ENCODE measurements at regions not wholly inside any gene's neighbourhood (a gene's known extent, or its start where the extent isn't known, plus 50 kb on each side); places are given as distances from the start of the nearest gene placed in this dataset.
A peak's percentile ranks its signal among the peaks of the same experiment; 100 is the strongest.

- TF ChIP-seq YY1 (IDR thresholded peaks at IDR 0.05; ENCODE audit: insufficient read depth, insufficient read length) (no peak), ZNF274 (IDR thresholded peaks at IDR 0.05; ENCODE audit: low read depth, low read length) (no peak), SUZ12 (IDR thresholded peaks at IDR 0.05; ENCODE audit: extremely low read depth, insufficient read depth, insufficient read length) (no peak)
- no peak for DNase-seq (ENCODE audit: low read depth, low spot score)
Measured at GRCh38 chr6:97820400-97820799, 537.4 kb upstream of the MMS22L start.

DNA sequence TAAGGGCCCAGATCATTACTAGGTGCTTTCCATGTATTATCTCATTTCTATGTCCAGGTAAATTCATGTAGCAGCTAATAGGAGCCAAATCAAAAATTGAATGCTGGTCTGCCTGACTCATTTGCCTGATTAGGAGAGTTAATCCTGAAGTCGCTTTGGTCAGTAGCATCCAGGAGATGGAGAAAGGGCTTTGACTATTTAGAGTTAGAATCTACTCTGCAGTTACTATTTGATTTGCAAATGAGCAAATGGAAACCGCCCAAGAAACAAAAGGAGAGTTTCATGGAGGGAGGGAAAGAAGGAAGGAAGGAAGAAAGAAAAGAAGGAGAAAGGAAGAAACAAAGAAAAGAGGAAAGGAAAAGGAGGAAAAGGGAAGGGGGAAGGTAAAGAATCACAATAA, 539.6 kb upstream of the MMS22L start:
- Histone ChIP-seq H3K36me3 (ENCODE audit: insufficient read depth, insufficient read length, low read length) (no peaks in the 10 kb centered on the region), H3K4me1 (ENCODE audit: insufficient read depth, insufficient read length) (no peaks in the 10 kb centered on the region), H3K9me3 (ENCODE audit: insufficient read depth, low read length) (no peaks in the 10 kb centered on the region), H3K9ac (ENCODE audit: insufficient read length, low read depth) (no peak overlapping the region), H3K27me3 (ENCODE audit: insufficient read depth, insufficient read length) (no peaks in the 10 kb centered on the region), H3K4me3 (ENCODE audit: insufficient read length, low read depth) (no peak overlapping the region)
- no peak for DNase-seq (ENCODE audit: low read depth, low spot score)
- no peak for TF ChIP-seq SUZ12 (IDR thresholded peaks at IDR 0.05; ENCODE audit: extremely low read depth, insufficient read depth, insufficient read length)
- TF ChIP-seq ZNF274 (IDR thresholded peaks at IDR 0.05; ENCODE audit: low read depth, low read length) = no peak
- TF ChIP-seq YY1 (IDR thresholded peaks at IDR 0.05; ENCODE audit: insufficient read depth, insufficient read length) = no peak

More at GRCh38 chr6:97820400-97820799, 537.4 kb upstream of the MMS22L start:
- H3K9ac ChIP-seq (ENCODE audit: insufficient read length, low read depth) = no peak overlapping the region
- H3K27me3 ChIP-seq (ENCODE audit: insufficient read depth, insufficient read length) = no peaks in the 10 kb centered on the region
- no peak overlapping the region for H3K4me3 ChIP-seq (ENCODE audit: insufficient read length, low read depth)
- no peaks in the 10 kb centered on the region for H3K36me3 ChIP-seq (ENCODE audit: insufficient read depth, insufficient read length, low read length)
- H3K4me1 ChIP-seq (ENCODE audit: insufficient read depth, insufficient read length) = no peaks in the 10 kb centered on the region
- no peaks in the 10 kb centered on the region for H3K9me3 ChIP-seq (ENCODE audit: insufficient read depth, low read length)

- no peaks in the 10 kb centered on the region for H3K36me3 ChIP-seq (ENCODE audit: insufficient read depth, insufficient read length, low read length)
- no peaks in the 10 kb centered on the region for H3K27me3 ChIP-seq (ENCODE audit: insufficient read depth, insufficient read length)
- no peak overlapping the region for H3K9ac ChIP-seq (ENCODE audit: insufficient read length, low read depth)
- no peak for DNase-seq (ENCODE audit: low read depth, low spot score)
- no peak overlapping the region for H3K4me3 ChIP-seq (ENCODE audit: insufficient read length, low read depth)
- H3K4me1 ChIP-seq (ENCODE audit: insufficient read depth, insufficient read length) = no peaks in the 10 kb centered on the region
- no peaks in the 10 kb centered on the region for H3K9me3 ChIP-seq (ENCODE audit: insufficient read depth, low read length)
- TF ChIP-seq YY1 (IDR thresholded peaks at IDR 0.05; ENCODE audit: insufficient read depth, insufficient read length) (no peak), SUZ12 (IDR thresholded peaks at IDR 0.05; ENCODE audit: extremely low read depth, insufficient read depth, insufficient read length) (no peak), ZNF274 (IDR thresholded peaks at IDR 0.05; ENCODE audit: low read depth, low read length) (no peak)
Measured at GRCh38 chr6:97841763-97842162, 558.7 kb upstream of the MMS22L start.

DNA sequence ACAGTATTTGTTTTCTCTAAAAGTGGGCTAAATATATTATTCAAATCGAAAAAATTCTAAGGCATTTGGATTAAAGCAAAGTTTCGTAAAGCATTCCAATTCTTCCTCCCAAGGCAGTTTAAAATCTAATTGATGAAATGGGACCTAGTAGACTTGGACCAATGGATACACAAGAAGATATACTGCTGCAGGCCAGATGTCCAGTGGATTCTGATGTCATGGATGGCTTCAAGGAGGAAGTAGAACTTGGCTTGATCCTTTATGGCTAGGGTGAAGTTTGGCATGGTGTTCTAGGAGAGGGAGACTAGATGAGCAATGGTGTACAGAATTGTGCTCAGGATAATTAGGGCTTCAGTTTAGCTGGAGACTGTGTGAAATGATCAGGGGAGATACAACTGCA, 559.5 kb upstream of the MMS22L start:
- Histone ChIP-seq H3K4me1 (ENCODE audit: insufficient read depth, insufficient read length) (no peaks in the 10 kb centered on the region), H3K9me3 (ENCODE audit: insufficient read depth, low read length) (no peaks in the 10 kb centered on the region), H3K36me3 (ENCODE audit: insufficient read depth, insufficient read length, low read length) (no peaks in the 10 kb centered on the region), H3K9ac (ENCODE audit: insufficient read length, low read depth) (no peak overlapping the region), H3K27me3 (ENCODE audit: insufficient read depth, insufficient read length) (no peaks in the 10 kb centered on the region), H3K4me3 (ENCODE audit: insufficient read length, low read depth) (no peak overlapping the region)
- no peak for DNase-seq (ENCODE audit: low read depth, low spot score)
- TF ChIP-seq SUZ12 (IDR thresholded peaks at IDR 0.05; ENCODE audit: extremely low read depth, insufficient read depth, insufficient read length) (no peak), YY1 (IDR thresholded peaks at IDR 0.05; ENCODE audit: insufficient read depth, insufficient read length) (no peak), ZNF274 (IDR thresholded peaks at IDR 0.05; ENCODE audit: low read depth, low read length) (no peak)

- Histone ChIP-seq H3K9ac (ENCODE audit: insufficient read length, low read depth) (no peak overlapping the region), H3K4me3 (ENCODE audit: insufficient read length, low read depth) (no peak overlapping the region), H3K9me3 (ENCODE audit: insufficient read depth, low read length) (no peaks in the 10 kb centered on the region), H3K36me3 (ENCODE audit: insufficient read depth, insufficient read length, low read length) (no peaks in the 10 kb centered on the region), H3K27me3 (ENCODE audit: insufficient read depth, insufficient read length) (no peaks in the 10 kb centered on the region), H3K4me1 (ENCODE audit: insufficient read depth, insufficient read length) (no peaks in the 10 kb centered on the region)
- no peak for DNase-seq (ENCODE audit: low read depth, low spot score)
- TF ChIP-seq SUZ12 (IDR thresholded peaks at IDR 0.05; ENCODE audit: extremely low read depth, insufficient read depth, insufficient read length) (no peak), ZNF274 (IDR thresholded peaks at IDR 0.05; ENCODE audit: low read depth, low read length) (no peak), YY1 (IDR thresholded peaks at IDR 0.05; ENCODE audit: insufficient read depth, insufficient read length) (no peak)
Measured at GRCh38 chr6:97849390-97849789, 566.4 kb upstream of the MMS22L start.

GRCh38 chr6:97850458-97851212, 567.6 kb upstream of the MMS22L start:
- TF ChIP-seq YY1 (IDR thresholded peaks at IDR 0.05; ENCODE audit: insufficient read depth, insufficient read length) = no peak
- no peak for TF ChIP-seq SUZ12 (IDR thresholded peaks at IDR 0.05; ENCODE audit: extremely low read depth, insufficient read depth, insufficient read length)
- TF ChIP-seq ZNF274 (IDR thresholded peaks at IDR 0.05; ENCODE audit: low read depth, low read length) = no peak
- Histone ChIP-seq H3K9ac (ENCODE audit: insufficient read length, low read depth) (no peak overlapping the region), H3K27me3 (ENCODE audit: insufficient read depth, insufficient read length) (no peaks in the 10 kb centered on the region), H3K9me3 (ENCODE audit: insufficient read depth, low read length) (no peaks in the 10 kb centered on the region), H3K4me1 (ENCODE audit: insufficient read depth, insufficient read length) (no peaks in the 10 kb centered on the region), H3K36me3 (ENCODE audit: insufficient read depth, insufficient read length, low read length) (no peaks in the 10 kb centered on the region), H3K4me3 (ENCODE audit: insufficient read length, low read depth) (no peak overlapping the region)
- DNase-seq (ENCODE audit: low read depth, low spot score) = peak; percentile 36

DNA sequence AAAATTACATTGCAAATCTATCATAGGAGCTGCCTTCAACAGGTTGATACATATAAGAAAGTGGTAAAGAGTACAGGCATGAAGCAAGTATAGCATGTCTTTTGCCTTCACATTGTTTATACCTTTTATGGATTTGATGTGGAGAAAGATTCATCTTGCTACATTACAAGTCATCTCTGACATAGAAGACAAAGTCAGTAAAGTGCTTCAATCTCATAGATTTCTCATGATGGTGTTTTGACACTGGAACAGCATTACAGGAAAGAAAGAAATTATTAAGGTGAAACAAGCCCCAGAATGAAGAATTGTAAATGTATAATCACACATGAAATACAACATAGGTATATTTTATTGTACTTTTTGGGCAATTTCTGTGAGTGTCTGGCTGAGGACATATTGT, 580.7 kb upstream of the MMS22L start:
- Histone ChIP-seq H3K4me3 (ENCODE audit: insufficient read length, low read depth) (no peak overlapping the region), H3K36me3 (ENCODE audit: insufficient read depth, insufficient read length, low read length) (no peaks in the 10 kb centered on the region), H3K9me3 (ENCODE audit: insufficient read depth, low read length) (no peaks in the 10 kb centered on the region), H3K9ac (ENCODE audit: insufficient read length, low read depth) (no peak overlapping the region), H3K27me3 (ENCODE audit: insufficient read depth, insufficient read length) (no peaks in the 10 kb centered on the region), H3K4me1 (ENCODE audit: insufficient read depth, insufficient read length) (peaks cover 2% of the 10 kb centered on the region)
- TF ChIP-seq YY1 (IDR thresholded peaks at IDR 0.05; ENCODE audit: insufficient read depth, insufficient read length) (no peak), SUZ12 (IDR thresholded peaks at IDR 0.05; ENCODE audit: extremely low read depth, insufficient read depth, insufficient read length) (no peak), ZNF274 (IDR thresholded peaks at IDR 0.05; ENCODE audit: low read depth, low read length) (no peak)
- DNase-seq (ENCODE audit: low read depth, low spot score) = no peak
